HUES6 (cell line): ENCODE measurements at regions not wholly inside any gene's neighbourhood (a gene's known extent, or its start where the extent isn't known, plus 50 kb on each side); places are given as distances from the start of the nearest gene placed in this dataset.

Source experiments
- H3K27ac ChIP-seq: 2 replicates; pipeline ENCODE4 v1.7.0; 2013; ENCODE audit warnings: low read depth, mild to moderate bottlenecking, low read length, inconsistent platforms
- H3K27me3 ChIP-seq: 2 replicates; pipeline ENCODE4 v1.6.1; 2013; ENCODE audit warnings: low read length; ENCODE audit not compliant: control insufficient read depth, insufficient read depth
- H3K36me3 ChIP-seq: 2 replicates; pipeline ENCODE4 v1.6.1; 2013; ENCODE audit warnings: low read length; ENCODE audit not compliant: control insufficient read depth, insufficient read depth
- H3K4me1 ChIP-seq: 2 replicates; pipeline ENCODE4 v1.6.1; 2013; ENCODE audit warnings: low read length; ENCODE audit not compliant: control insufficient read depth, insufficient read depth
- H3K4me3 ChIP-seq: 2 replicates; pipeline ENCODE4 v1.5.1; 2013; ENCODE audit warnings: low read depth, low read length
- H3K9ac ChIP-seq: one replicate; pipeline ENCODE4 v1.6.1; 2013; ENCODE audit warnings: mild to moderate bottlenecking, low read length
- H3K9me3 ChIP-seq: 2 replicates; pipeline ENCODE4 v1.6.1; 2013; ENCODE audit warnings: low read depth, low read length; ENCODE audit not compliant: control insufficient read depth, insufficient read depth

GRCh38 chr5:4553130-4553529 lies 587.0 kb upstream of the ADAMTS16 start:
- no peak overlapping the region for H3K9ac ChIP-seq
- H3K36me3 ChIP-seq, result no peaks in the 10 kb centered on the region
- no peak overlapping the region for H3K27ac ChIP-seq
- no peak overlapping the region for H3K4me3 ChIP-seq
- peaks cover 12% of the 10 kb centered on the region for H3K4me1 ChIP-seq
- no peaks in the 10 kb centered on the region for H3K9me3 ChIP-seq
- no peaks in the 10 kb centered on the region for H3K27me3 ChIP-seq

- Histone ChIP-seq H3K27me3 (no peaks in the 10 kb centered on the region), H3K4me3 (no peak overlapping the region), H3K9me3 (no peaks in the 10 kb centered on the region), H3K4me1 (peaks cover 12% of the 10 kb centered on the region), H3K27ac (no peak overlapping the region), H3K36me3 (no peaks in the 10 kb centered on the region), H3K9ac (no peak overlapping the region)
These were observed 586.2 kb upstream of the ADAMTS16 start for GRCh38 chr5:4553978-4554377.

- no peaks in the 10 kb centered on the region for H3K36me3 ChIP-seq
- no peaks in the 10 kb centered on the region for H3K27me3 ChIP-seq
- no peak overlapping the region for H3K9ac ChIP-seq
- peaks cover under 1% of the 10 kb centered on the region; the same call in 1 of the 2 replicates for H3K9me3 ChIP-seq
- H3K4me1 ChIP-seq, result peaks cover 12% of the 10 kb centered on the region
- H3K27ac ChIP-seq, result no peak overlapping the region
- no peak overlapping the region for H3K4me3 ChIP-seq
These were observed 584.3 kb upstream of the ADAMTS16 start for GRCh38 chr5:4555725-4556285.

GRCh38 chr5:4561403-4561802 lies 578.7 kb upstream of the ADAMTS16 start:
- Histone ChIP-seq H3K4me3 (no peak overlapping the region), H3K9me3 (peaks cover 12% of the 10 kb centered on the region), H3K27ac (no peak overlapping the region), H3K36me3 (no peaks in the 10 kb centered on the region), H3K4me1 (peaks cover 6% of the 10 kb centered on the region), H3K27me3 (no peaks in the 10 kb centered on the region), H3K9ac (no peak overlapping the region)

GRCh38 chr5:4563400-4563799 lies 576.7 kb upstream of the ADAMTS16 start:
- Histone ChIP-seq H3K36me3 (no peaks in the 10 kb centered on the region), H3K4me1 (no peaks in the 10 kb centered on the region), H3K27ac (no peak overlapping the region), H3K9ac (no peak overlapping the region), H3K27me3 (no peaks in the 10 kb centered on the region), H3K9me3 (peaks cover 12% of the 10 kb centered on the region), H3K4me3 (no peak overlapping the region)

GRCh38 chr5:4570047-4570995 lies 569.8 kb upstream of the ADAMTS16 start:
- peaks cover 7% of the 10 kb centered on the region; the same call in 1 of the 2 replicates for H3K9me3 ChIP-seq
- H3K4me3 ChIP-seq, result no peak overlapping the region
- H3K27me3 ChIP-seq, result no peaks in the 10 kb centered on the region
- H3K9ac ChIP-seq, result no peak overlapping the region
- peaks cover 19% of the 10 kb centered on the region for H3K4me1 ChIP-seq
- H3K36me3 ChIP-seq, result no peaks in the 10 kb centered on the region
- H3K27ac ChIP-seq, result peak overlapping the region; percentile 31; the same call in 1 of the 2 replicates

- Histone ChIP-seq H3K4me3 (no peak overlapping the region), H3K9me3 (peaks cover 7% of the 10 kb centered on the region; the same call in 1 of the 2 replicates)
These were observed 568.7 kb upstream of the ADAMTS16 start for GRCh38 chr5:4571248-4571948.

GRCh38 chr5:4572311-4573100 lies 567.6 kb upstream of the ADAMTS16 start:
- Histone ChIP-seq H3K4me3 (no peak overlapping the region), H3K36me3 (no peaks in the 10 kb centered on the region), H3K9me3 (peaks cover 7% of the 10 kb centered on the region; the same call in 1 of the 2 replicates), H3K27ac (no peak overlapping the region), H3K9ac (no peak overlapping the region), H3K4me1 (peaks cover 19% of the 10 kb centered on the region), H3K27me3 (no peaks in the 10 kb centered on the region)

More at GRCh38 chr5:4571248-4571948, 568.7 kb upstream of the ADAMTS16 start:
- peaks cover 19% of the 10 kb centered on the region for H3K4me1 ChIP-seq
- no peaks in the 10 kb centered on the region for H3K36me3 ChIP-seq
- peak overlapping the region; percentile 31; the same call in 1 of the 2 replicates for H3K27ac ChIP-seq
- H3K9ac ChIP-seq, result no peak overlapping the region
- no peaks in the 10 kb centered on the region for H3K27me3 ChIP-seq

- no peak overlapping the region for H3K27ac ChIP-seq
- no peak overlapping the region for H3K4me3 ChIP-seq
- no peaks in the 10 kb centered on the region for H3K27me3 ChIP-seq
- no peak overlapping the region for H3K9ac ChIP-seq
- peaks cover 7% of the 10 kb centered on the region; the same call in 1 of the 2 replicates for H3K9me3 ChIP-seq
- H3K36me3 ChIP-seq, result no peaks in the 10 kb centered on the region
- H3K4me1 ChIP-seq, result peaks cover 13% of the 10 kb centered on the region
These were observed 564.5 kb upstream of the ADAMTS16 start for GRCh38 chr5:4575608-4576007.

- Histone ChIP-seq H3K36me3 (no peaks in the 10 kb centered on the region), H3K9me3 (peaks cover 7% of the 10 kb centered on the region; the same call in 1 of the 2 replicates), H3K4me1 (peaks cover 7% of the 10 kb centered on the region), H3K9ac (no peak overlapping the region), H3K27me3 (no peaks in the 10 kb centered on the region), H3K4me3 (no peak overlapping the region), H3K27ac (no peak overlapping the region)
These were observed 563.9 kb upstream of the ADAMTS16 start for GRCh38 chr5:4576161-4576748.
